ENCODE measurements at regions not wholly inside any gene's neighbourhood (a gene's known extent, or its start where the extent isn't known, plus 50 kb on each side); places are given as distances from the start of the nearest gene placed in this dataset.

DNA sequence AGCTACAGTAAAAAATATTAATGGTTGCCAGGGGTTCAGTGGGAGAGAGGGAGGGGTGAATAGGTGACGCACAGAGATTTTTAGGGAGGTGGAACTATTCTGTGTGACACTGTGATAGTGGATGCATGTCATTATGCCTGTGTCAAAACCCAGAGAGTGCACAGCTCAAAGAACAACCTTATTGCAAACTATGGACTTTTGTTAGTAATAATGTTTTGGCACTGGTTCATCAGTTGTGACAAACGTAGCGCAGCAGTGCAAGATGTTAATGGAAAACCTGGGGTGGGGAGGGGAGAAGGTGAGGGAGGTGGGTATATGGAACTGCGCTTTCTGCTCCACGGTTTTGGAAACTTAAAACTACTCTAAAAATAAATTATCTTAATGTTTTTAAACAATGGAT, 134.6 kb upstream of the RFC3 start:
- TF ChIP-seq CTCF (IDR thresholded peaks at IDR 0.05; ENCODE audit: low read length) (no peak), EZH2 (optimal IDR thresholded peaks at IDR 0.05; ENCODE audit: low read depth, low read length) (no peak)
